ENCODE measurements at regions not wholly inside any gene's neighbourhood (a gene's known extent, or its start where the extent isn't known, plus 50 kb on each side); places are given as distances from the start of the nearest gene placed in this dataset.

DNA sequence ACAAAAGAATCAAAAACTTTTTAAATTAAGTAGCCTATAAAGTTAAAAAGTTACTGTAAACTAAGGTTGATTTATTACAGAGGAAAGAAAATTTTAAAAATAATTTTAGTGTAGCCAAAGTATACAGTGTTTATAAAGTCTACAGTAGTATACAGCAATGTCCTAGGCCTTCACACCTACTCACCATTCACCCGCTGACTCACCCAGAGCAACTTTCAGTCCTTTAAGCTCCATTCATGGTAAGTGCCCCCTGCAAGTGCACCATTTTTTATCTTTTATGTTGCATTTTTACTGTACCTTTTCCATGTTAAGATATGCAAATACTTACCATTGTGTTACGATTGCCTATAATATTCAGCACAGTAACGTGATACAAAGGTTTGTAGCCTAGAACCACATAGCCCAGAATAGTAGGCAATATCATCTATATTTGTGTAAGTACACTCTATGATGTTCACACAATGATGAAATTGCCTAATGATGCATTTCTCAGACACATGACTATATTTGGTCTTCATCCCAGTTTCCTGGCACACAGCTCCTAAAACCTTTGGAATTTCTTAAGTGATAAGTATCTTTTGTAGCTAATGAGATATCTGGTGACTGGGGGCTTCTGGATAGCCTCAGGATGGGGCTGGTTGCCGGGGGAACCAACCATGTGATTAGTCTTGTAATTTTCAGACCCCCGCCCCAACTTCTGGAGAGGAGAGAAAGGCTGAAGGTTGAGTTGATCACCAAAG, 111.0 kb downstream of the MRPL14 start:
- DNase-seq = no peak

DNA sequence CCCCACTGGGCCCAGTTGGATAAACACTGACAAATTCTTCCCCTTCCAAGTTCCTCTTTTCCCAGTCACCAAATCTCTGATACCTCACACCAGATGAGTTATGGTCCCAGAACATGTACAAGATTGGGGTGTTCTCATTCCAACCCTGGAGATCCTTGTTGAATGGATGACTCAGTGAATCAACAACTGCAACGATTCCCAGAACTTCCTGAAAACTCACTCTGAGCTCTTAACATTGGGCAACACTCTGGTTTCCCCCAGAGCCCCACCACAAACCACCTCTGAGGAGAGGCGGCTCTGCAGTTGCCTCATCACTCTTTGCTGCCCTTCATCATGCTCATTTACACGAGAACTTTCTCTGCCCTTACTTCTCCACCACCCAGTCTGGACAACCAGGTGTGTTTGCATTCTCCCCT, 115.2 kb downstream of the MRPL14 start:
- no peak for DNase-seq

DNA sequence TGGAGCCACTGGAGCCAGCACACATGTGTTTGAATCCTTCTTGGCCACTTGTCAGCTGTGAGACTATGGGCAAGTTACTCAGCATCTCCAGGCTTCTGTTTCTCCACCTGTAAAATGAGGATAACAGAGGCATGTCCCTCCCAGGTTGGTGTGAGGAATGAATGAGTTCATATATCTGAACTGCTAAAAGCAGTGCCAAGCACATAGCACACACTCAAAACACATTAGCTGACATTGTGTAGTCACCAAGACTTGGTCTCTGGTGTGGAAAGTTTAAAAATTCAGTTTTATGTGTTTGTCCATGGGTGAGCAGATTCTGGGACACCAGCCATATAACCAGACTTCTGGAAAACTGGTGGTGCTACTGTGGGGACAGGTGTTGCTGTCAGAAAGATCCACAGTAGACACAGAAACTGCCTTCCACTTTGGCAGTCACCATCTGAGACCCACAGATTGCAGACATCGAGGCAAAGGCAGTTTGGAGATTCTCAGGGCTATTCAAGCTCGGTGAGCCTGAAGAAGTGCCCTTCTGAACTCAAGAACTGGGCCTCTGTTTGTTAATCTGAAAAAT, 115.8 kb downstream of the MRPL14 start:
- no peak for DNase-seq

DNA sequence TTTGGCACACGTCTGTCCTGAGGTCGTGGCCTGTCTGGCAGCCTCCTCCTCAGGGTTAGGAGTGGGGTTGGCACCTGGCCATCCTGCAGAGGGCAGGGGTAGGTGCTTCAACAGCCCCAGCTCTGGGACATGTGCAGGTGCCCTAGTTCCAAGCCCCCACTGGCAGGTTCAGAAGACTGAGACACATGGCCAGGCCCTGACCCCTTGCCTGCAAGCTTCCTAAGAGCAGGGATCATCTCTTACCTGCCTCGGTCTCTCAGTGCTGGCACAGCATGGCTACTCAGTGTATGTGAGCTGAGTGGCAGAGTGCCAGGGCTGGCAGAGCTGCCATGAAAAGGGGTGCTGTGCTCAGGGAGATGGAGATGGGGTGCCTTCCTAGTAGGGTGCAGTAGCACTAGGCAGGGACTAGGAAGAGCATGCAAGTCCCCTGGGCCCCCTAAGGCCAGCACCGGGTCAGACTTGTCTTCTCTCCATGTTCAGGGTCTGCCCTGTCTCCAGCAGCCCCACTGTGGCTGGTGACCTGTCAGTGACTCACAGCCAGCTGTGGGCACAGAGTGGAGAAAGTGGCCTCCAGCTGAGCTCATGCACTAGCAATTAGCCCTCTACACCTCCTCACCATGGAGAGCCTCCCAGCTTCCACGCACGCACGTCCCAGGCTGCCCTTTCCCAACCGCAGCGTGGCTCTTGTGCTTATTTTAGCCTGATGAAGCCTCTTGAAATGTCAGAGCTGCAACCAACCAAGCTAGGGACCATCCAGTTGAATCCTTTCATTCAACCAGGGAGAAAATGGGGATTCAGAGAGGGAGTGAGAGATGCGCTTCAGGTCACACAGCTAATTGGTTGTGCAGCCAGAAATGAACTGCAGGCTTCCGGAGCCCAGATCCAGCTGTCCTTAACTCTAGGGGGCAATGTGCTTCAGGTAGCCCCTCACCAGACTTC, 116.6 kb downstream of the MRPL14 start:
- peak in 1 of 56 donors; percentile 37 for DNase-seq

DNA sequence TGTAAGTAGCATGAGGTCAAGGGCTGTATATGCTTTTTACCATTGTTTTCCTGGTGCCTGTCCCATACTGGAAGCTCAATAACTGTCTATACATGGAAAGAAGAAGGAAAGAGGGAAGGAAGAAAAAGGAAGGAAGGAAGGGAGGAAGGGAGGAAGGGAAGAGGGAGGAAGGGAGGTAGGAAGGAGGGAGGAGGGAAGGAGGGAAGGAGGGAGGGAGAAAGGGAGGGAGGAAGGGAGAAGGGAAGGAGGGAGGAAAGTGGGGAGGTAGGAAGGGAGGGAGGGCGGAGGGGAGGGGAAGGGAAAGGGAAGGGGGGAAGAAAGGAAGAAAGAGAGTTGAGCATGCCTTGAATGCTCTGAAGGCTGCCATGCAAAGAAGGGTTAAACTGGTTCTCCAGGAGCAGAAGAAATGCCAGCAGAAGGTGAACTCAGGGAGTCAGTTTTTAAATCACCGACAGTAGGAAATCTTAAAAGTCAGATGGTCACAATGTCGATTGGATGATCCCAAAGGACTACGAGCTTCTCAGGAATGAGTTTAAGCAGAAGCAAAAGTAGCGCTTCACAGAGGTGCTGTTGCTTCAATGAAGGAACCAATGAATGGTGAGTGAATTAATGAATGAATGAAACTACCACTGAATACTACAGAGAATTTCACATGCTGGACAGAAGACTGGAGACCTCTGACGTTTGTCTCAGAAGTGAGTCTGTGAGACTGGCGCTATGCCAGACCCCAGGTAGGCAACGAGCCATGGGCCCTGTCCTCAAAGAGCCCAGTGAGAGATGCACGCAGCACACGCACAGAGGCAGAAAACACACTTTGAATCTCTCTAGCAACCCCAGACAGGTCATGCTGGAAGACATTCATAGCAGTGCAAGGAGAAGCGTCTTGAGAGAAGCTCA, 117.6 kb downstream of the MRPL14 start:
- DNase-seq = peak in 1 of 56 donors; percentile 37

DNA sequence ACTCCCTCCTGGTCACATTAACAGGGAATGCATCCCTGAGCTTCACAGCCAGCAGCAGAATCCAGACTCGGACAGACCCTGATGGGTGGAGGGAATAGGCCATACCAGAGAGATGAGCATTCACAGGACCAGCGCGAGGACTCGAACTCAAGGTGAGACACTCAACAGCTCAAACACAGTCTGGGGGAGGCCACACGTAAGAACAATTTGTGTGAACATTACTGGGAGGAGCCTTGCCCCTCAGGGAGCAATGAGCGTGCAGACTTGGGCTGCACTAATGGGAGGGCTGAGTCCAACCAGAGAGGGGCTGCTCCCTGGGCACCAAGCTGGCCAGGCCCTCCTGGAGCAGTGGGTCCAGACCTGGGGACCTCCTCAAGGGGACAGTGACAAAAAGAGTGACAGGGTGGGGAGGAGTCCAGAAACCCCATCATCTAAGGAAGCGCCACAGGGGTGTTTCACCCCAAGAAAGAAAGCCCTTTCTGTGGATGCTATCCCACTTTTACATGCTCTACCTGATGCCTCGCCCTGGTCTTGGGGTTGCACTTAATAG, 118.4 kb downstream of the MRPL14 start:
- no peak for DNase-seq

DNA sequence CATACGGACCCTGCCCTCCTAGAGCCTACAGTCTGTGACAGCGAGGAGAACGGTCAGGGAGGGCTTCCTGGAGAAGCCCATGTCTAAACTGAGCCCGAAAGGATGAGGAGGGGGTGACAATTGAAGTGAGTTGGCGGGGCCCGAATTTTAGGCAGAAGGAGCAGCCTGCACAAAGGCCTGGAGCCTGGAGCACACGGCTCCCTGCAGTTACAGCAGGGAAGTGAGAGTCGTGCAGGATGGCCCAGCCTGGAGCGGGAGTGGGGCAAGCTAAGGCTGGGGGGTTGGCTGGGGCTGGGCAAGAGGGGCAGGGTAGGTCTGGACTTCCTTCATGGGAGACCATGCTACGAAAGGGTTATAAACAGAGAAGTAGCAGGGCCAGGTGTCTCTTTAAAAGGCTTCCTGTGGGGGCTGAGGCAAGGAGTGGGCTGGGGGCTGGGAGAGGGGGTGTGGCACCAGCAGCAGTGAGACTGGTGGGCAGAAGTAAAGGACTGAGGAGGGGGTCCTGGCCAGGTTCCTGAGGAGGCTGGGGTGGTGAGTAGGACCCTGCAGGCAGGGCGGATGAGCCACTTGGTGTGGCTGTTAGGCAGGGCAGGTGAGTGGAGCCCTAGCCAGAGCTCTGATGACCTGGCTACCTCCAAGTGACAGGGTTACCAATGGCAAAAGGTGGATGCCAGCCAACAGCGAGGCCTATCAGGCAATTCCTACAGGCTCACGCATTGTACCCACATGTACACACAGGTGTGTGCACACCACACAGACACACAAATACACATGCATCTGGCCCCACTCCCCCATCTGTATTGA, 119.2 kb downstream of the MRPL14 start:
- no peak for DNase-seq

DNA sequence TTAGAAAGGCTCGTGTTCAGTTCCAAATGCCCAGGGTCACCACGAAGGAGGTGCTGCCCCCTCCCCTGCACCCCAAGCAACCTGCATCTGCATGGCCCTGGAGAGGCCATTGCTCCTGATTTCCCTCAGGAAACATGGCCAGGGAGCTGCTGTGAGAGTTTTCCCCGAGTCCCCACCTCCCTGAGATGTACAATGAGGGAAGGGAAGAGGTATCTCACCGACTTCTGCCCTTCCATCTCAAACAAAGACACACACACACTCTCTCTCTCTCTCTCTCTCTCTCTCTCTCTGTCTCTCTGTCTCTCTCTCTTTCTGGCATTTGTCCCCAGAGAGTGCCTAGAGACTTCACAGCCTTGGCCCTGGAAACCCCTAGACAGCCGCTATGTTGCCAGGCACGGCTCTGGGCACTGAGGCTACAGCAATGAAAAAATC, 120.4 kb downstream of the MRPL14 start:
- no peak for DNase-seq

DNA sequence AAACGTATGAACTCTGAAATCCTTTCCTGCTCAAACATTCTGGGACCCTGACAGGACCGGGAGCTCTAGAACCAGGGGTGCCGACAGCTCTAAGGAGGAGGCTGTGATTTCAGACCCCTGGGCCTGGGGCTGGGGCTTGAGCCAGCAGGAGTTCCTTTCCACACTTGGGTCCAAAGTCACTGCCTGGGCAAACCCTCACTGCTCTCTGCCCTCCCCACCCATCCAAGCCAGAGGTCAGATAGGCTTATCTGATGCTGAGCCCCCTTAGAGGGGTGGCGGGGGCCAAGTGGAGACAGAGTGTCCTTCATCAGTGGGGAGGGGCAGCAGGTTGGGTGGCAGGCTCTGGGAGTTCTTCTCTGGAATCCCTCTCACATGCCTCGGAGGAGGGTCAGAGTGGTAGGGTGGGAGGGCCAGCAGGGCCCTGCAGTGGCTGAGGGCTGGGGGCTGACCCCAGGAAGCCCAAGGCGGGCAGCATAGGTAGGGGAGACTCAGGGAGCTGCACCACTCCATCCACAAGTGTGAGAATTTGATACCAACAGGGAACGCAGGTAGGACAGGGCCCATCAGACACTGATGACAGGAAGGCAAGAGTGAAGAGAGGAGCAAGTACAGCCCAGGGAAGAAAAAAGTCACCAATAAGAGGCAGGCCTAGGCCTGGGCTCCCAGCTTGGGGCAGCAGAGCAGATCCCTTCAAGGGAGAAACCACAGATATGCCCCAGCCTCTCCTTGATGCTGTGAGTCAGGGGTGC, 121.0 kb downstream of the MRPL14 start:
- no peak for DNase-seq

DNA sequence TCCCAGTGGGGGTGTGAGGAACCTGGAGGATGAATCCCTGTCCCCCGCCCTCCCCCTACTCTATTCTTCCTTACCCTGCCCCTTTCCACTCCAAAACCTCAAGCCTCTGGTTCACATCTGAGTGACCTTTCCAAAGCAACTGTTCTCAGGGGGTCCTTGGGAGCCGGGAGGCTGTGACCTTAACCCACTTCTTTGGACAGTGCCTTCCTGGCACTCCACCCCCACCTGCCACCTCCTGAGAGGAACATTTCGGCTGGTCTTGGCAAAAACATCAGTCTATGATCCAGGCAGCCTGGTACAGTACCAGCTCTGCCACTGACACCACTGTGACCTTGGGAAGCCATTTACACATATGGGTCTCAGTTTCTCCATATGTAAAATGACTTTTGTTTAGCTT, 121.7 kb downstream of the MRPL14 start:
- DNase-seq = no peak

DNA sequence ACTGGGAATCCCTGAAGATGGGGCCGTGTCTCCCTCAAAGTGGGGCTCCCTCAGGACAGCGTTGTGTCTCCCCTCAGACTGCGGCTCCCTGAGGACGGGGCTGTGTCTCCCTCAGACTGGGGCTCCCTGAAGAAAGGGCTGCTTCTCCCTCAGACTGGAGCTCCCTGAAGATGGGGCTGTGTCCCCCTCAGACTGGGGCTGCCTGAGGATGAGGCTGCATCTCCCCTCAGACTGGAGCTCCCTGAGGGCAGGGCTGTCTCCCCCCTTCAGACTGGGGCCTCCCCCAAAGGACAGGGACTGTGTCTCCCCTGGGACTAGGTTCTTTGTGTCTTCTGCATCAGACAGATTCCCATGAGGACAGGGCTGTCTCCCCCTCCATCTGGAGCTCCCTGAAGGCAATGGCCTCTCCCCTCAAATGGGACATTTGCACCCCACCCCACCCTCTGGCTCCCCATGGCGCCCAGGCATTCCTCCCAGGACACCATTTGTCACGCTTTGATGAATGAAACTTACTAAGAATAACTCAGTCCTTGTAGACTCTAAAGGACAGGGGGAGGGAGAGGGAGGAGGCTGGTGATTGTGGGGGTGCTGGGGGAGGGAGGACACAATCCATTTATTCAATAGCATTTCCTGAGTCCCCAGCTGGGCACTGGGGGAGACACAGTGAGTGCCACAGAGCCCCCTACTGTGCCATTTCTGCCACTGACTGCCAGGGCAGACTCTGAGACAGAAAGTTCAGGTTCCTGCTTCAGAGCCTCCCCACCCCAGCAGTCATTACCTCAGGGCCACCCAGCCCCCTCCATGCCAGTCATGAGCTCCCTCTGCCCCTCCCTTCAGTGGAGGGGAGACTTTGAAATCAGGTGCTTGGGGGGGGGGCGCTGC, 122.4 kb downstream of the MRPL14 start:
- peak in 5 of 56 donors; percentile 10 to 28 (median 17) for DNase-seq

DNA sequence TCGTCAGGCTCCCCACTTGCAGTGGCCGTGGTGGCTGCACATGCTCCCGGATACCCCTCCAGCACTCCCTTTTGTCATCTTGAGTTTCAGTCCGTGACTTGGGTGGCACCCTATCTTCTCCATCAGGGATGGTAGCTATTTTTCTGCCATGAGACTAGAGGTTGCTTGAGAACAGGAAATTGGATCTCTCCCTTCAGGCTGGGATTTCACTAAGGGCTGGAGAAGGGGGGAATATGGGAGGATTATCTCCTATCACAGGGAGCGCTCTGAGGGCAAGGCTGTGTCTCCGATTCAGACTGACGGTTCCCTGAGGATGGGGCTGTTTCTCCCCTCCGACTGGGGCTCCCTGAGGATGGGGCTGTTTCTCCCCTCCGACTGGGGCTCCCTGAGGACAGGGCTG, 123.1 kb downstream of the MRPL14 start:
- DNase-seq = no peak

DNA sequence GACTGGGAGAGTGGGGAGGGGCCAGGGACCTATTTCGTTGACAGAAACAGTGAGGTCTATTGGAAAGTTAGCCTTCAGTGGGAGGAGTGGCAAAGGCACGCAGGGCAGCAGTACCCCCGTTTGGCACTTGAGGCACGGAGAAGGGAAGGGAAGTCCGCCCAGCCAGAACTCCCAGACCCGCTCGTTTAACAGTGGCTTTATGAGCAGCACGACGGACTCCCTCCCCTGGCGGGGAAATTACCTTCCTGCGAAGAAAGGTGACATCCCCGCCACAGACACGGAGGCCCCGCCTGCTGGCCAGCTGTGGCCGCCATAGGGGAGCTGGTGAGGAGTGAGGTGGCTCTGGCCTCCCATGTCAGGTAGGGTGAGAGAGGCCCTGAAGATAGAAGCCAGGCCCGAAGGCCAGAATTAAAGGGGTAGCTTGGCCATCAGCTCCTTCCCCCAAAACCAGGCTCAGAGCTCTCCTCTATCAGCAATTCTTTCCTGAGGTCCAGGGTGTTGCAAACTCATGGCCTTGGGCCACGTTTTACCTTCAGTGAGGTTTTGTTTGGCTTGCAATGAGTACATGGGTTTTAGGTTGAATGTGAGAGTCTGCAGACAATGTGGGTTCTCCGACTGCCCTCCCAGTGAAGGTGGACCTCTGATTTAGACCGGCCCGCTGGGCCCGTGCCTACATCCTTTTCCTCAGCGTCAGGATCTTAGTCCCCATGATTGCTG, 123.7 kb downstream of the MRPL14 start:
- no peak for DNase-seq

DNA sequence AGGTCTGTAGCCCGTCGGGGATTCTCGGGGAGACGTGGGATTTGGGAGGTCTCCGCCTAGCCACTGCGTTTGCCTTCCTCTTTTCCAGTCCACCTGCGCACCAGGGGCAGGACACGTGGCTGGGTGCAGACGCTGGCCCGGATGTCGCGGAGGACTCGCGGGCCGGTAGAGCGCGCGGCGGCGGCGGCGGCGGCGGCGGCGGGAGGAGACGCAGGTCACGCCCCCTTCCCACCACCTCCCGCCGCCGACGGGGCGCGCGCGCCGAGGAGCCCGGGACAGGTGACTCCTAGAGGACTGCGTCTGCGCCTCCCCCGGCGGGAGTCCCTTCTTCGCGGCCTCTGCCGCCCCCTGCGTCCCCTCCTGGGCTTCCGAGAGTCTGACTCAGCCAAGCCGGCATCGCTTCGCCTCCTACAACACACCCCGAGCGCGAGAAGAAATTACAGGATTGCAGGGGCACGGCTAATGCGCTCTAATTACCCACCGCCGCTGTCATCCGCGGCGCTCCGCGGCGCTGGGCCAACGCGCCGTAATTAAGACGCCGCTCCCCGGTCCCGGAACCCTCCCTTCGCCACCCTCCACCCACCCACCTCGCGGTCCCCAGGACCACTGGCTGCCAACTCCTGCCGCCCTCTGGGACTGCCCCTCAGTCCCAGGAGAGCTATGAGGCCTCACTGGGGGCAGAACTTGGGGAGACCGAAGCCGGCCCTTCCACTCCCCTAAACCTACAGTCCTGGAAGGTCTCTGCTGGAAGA, 124.5 kb downstream of the MRPL14 start:
- DNase-seq = peak in 20 of 56 donors; percentile 7 to 60 (median 26)

DNA sequence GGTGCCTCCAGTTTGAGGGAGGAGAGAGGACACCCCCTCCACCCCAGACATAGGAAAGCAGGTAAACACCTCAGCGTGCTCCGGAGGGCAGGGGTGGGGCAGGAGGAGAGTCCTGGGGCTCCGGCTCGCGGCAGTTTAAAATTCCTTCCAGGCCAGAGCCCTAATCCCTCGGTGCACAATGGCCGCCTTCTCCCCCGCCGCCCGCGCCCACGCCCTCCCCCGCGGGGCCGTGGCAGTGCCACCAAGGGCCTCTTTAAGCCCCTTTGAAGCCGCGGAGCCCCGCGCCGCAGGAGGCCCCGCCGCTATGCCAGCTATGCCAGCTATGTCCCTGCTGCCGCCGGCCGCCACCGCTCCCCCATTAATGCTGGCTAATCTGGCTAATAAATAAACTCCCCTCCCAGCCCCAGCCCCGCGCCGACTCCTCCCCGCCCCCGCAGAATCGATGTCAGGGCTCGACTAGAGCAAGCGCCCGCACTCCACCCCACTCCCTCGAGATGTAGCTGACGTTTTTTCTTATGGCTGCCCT, 125.1 kb downstream of the MRPL14 start:
- DNase-seq = peak in 2 of 56 donors; percentile 51 to 70
